GM21526 (cell line): ENCODE measurements at regions not wholly inside any gene's neighbourhood (a gene's known extent, or its start where the extent isn't known, plus 50 kb on each side); places are given as distances from the start of the nearest gene placed in this dataset.

Experiments used
- ATAC-seq: cut with Tn5 transposase; IDR thresholded peaks from one replicate; pipeline ENCODE4 v1.9.1; 2021; ENCODE audit warnings: moderate library complexity; ENCODE audit not compliant: unreplicated experiment, low FRiP score

GRCh38 chr1:184141361-184141880 is 89.9 kb downstream of the TSEN15 start:
- ATAC-seq, result no peak

GRCh38 chr1:184143449-184143848 is 91.9 kb downstream of the TSEN15 start:
- no peak for ATAC-seq

DNA sequence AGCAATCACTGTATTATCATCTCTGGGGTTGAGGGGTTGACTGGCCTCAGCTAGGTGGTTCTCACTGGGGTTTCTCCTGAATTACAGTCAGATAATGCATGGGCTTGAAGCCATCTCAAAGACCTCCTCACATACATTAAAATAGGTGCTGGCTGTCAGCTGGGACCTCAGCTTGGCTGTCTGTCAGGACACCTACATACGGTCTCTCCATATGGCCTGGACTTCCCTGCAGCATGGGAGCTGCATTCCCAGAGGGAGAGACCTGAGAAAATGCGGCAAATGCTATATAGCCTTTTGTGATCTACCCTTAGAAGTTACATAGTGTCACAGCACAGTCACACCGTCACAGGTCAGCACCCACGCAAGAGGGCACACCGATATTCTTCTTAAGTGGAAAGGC is 93.6 kb downstream of the TSEN15 start:
- ATAC-seq, result no peak

DNA sequence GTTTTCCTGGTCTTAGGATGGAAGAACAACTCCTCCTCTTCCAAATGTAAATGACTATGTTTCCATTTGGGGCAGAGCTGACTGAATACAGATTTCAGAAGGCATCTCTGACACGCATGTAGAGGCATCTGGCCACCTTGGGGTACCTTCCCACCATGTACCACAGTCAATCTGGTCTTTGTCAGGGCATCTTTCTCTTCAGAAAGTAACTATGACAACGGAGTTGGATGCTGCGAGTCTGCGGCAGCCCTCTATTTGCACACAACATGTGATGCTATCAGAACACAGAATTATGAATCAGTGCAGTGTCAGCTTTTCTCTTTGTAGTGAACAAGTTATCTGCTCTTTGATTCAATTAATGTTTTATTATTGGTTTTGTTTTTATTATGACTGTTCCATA is 94.7 kb downstream of the TSEN15 start:
- no peak for ATAC-seq

DNA sequence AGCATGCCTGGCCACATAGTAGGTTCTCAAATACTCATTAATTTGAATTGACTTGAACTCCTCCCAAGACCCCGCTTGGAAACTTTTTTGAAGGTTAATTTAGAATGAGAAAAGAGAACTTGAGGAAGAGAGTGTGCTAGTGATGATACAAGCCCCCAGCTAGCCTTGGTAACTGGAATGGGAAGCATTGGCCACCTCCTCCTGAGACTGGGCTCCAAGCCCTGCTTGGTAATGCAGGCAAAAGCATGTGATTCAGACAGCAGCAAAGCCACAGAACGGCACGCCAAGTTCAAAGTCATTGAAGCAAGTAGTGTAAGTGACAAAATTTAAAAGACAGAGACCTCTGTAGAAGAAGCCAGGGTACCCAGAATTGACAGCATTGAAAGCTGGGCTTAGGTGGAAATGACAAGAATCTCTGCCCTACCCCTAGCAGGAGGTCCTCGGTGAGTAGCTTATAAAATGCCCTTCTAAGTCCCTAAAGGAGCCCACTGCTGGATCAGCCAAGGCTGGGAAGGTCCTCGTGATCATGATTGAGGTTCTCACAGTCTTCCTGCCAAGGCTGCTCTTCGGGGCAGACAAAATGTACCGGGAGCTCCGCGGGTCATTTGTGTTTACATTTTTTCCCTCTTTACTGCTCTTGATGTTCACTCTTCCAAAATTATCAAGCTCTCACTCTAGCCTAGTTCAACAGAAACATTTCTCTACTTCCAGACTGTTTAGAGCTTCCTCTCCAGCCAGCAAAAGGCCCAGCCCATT is 99.4 kb downstream of the TSEN15 start:
- ATAC-seq, result no peak

- ATAC-seq, result no peak
These were observed 100.9 kb downstream of the TSEN15 start for GRCh38 chr1:184152434-184152898.

DNA sequence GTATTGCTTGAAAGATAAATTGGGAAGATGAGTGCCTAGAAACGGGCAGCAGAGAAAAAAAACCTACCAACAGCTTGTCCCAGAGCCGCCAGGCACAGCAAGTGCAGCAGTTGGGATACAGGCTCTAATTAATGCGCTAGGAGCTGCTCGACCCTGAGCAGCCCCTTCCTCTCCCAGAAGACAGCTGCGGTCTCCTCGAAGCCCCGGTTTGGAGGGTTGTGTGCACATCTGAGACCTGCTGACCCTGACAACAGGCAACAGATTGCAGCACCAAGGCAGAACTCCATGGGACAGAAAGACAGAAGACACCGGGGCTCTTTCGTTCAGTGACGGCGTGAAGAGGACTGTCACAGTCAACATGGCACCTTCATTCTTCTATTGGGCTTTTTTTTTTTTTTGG is 101.4 kb downstream of the TSEN15 start:
- ATAC-seq, result no peak

DNA sequence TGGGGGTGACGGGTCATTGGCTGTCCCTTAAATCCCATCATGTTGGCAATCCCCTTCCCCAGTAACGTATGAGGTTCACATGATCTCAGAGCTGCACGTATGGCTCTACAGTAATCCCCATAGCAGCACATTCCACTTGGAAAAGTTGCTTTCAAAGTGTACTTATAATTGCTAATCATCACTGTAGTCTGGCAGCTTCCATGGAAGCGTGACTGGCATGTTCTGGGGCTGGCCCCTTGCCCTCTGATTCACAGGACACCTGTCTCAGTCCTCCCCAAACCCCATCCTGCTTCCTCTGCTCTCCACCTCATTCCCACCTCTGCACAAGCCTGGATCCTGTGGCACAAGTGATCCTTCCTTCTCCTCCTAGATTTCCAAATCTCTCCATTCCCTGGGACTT is 102.2 kb downstream of the TSEN15 start:
- no peak for ATAC-seq

- ATAC-seq, result no peak
These were observed 105.2 kb downstream of the TSEN15 start for GRCh38 chr1:184156521-184157393.

DNA sequence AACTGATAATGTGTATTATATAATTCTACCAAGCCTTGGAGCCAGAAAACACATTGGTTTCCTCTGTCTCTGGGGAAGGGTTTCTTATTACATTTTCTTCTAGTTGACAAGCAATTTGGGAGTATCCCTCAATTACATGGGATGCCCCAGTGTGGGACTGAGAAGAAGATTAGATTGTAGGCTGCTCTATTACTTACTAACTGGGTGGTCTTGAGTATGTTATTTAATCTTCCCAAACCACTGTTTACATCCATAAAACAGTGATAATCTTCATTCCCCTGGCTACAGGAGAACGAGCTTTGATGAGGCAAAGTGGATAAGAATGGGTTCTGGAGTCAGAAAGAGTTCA is 105.8 kb downstream of the TSEN15 start:
- no peak for ATAC-seq

DNA sequence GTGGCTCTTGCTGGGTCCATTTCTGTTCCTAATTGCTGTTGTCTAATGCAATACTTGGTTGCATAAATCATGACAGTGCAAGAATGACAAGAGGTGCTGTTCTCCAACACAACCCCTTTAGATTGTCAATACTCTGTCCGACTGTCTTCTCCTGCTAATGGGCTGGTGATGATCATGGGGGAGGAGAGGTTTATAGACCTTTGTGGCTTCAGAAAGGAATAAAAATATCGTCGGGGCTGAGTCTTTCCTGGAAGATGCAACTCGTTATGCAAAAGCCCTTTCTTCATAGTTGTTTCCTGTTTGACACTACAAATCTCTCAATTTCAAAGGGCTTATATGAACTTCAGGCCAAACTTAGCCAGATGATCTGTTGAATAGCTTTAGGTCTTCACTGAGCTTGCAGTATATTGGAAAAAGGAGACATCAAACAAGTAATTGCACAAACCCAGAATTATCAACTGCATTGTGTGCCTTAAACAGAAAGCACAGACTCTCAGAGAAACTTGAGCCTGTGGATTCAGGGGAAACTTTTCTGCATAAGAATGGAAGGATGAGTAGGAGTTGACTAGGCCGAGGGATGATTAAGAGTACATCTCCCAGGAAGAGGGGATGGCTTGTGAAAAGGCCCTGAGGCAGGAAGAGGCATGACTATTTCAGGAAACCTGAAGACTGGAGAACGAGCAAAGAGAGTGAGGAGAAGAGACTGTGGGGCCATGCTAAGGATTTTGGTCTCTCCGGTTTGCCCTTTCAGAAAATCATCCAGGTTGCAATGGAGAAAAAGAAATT is 107.6 kb downstream of the TSEN15 start:
- ATAC-seq, result no peak

DNA sequence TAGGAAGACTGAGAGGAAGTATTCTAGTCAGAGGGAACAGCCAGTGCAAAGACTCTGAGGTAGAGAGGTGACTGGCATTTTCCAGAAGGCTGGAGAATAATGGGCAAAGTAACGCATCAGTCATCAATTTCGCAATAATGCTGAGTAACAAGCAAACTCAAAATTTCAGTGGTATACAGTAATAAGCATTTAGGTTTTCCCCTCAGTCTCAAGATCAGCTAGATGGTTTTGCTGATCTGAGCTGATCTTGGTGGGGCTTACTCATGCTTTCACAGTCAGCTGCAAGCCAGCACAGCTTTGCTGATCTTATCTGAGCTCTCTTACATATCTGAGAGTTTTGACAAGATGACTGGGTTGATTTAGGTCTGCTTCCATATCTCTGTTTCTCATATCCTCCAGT is 108.7 kb downstream of the TSEN15 start:
- ATAC-seq, result no peak

- no peak for ATAC-seq
These were observed 109.7 kb downstream of the TSEN15 start for GRCh38 chr1:184161071-184161698.

DNA sequence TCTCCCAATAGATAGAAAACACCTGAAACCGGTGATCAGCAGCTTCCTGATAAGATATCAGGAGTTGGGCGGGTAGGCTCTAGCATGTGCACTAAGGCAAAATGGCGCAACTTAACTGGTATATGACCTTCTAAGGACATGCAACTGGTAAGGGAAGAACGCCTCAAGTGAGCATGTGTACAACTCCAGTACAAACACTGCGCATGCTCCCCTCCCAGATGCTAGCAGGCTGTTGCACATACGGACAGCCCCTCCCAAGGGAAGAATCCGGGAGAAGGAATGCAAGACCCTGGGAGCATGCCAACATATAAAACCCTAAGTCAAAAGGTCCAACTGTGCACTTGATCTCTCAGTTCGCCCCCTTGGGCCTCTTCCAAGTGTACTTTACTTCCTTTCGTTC is 110.8 kb downstream of the TSEN15 start:
- ATAC-seq, result no peak

DNA sequence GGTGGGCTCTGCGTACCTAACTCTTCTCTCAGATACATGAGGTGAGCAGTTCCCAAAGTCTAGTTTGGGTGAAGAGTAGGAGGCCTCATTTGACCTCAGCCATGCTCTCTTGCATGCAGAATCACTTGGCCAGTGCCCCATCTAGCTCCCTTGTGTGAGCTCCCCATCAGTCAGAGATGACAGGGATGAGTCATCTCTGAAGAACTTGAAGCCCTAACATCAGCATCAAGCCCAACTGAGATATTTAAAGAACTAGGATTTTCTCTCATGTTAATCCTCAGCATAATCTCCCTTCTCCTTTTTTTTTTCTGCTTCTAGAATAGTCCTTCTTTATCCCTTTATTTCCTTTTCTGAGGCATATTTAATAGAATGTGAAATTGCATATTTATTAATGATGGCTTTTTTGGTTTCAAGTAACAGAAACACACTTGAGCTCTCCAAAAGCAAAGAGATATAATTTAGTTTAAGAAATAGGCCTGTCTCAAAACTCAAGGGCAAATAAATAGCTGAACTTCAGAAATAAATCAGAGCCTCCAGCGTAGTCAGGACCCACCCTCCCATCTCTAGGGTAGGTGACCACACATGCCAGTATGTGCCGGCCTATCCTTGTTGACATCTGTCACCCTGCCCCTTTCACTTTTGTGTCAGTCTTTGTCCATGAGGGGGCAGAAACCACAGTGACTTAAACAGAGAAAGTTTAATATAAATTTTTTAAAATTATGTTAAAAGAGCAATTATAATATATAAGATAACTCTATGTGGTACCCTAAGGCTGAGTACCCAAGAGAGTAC is 112.3 kb downstream of the TSEN15 start:
- peak; percentile 79 for ATAC-seq

GRCh38 chr1:184164536-184164935 is 113.0 kb downstream of the TSEN15 start:
- ATAC-seq, result no peak

GRCh38 chr1:184166485-184166884 is 115.0 kb downstream of the TSEN15 start:
- ATAC-seq, result no peak

DNA sequence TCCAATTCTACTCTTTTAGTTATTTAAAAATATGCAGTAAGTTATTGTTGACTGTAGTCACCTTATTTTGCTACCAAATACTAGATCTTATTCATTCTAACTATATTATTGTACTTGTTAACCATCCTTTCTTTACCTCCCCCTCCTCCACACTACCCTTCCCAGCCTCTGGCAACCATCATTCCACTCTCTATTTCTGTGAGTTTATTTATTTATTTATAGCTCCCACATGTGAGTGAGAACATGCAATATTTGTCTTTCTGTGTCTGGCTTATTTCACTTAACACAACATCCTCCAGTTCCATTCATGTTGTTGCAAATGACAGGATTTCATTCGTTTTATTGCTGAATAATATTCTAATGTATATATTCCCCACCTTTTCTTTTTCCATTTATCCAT is 115.8 kb downstream of the TSEN15 start:
- no peak for ATAC-seq

GRCh38 chr1:184170719-184171118 is 119.2 kb downstream of the TSEN15 start:
- no peak for ATAC-seq

- ATAC-seq, result no peak
These were observed 124.5 kb downstream of the TSEN15 start for GRCh38 chr1:184176058-184176457.
